Femur (tissue), 1 donor: ENCODE measurements at regions not wholly inside any gene's neighbourhood (a gene's known extent, or its start where the extent isn't known, plus 50 kb on each side); places are given as distances from the start of the nearest gene placed in this dataset.
A peak's percentile ranks its signal among the peaks of the same experiment; 100 is the strongest.
"Not testable (repeated sequence)": the region's sequence is repeated elsewhere in the genome, so short reads cannot be mapped to it uniquely, and the experiment has no call there.

Experiments used
- DNase-seq: peaks from one replicate; pipeline ENCODE4 v3.0.0-alpha.2; 2017

GRCh38 chr12:124651516-124652273 lies 84.3 kb upstream of the NCOR2 start:
- DNase-seq = peak; percentile 65

DNA sequence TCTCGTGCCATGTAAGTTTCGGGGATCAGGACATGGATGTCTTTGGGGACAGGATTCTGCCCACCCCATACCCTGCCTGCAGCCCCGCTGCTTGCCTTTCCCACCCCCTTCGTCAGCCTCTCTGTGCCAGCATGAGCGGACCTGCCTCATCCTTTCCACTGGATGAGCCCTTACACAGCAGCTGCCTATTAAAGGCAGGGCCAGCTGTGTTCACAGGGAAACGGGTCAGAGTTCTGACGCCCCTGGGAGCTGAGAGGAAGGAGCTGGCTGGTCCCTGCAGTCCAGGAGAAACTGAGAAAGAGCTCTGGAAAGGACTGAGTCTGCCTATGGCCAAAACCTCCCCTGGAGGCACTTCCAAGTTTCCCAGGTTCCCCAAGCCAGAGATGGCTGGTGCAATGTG lies 83.5 kb upstream of the NCOR2 start:
- DNase-seq = peak; percentile 74

DNA sequence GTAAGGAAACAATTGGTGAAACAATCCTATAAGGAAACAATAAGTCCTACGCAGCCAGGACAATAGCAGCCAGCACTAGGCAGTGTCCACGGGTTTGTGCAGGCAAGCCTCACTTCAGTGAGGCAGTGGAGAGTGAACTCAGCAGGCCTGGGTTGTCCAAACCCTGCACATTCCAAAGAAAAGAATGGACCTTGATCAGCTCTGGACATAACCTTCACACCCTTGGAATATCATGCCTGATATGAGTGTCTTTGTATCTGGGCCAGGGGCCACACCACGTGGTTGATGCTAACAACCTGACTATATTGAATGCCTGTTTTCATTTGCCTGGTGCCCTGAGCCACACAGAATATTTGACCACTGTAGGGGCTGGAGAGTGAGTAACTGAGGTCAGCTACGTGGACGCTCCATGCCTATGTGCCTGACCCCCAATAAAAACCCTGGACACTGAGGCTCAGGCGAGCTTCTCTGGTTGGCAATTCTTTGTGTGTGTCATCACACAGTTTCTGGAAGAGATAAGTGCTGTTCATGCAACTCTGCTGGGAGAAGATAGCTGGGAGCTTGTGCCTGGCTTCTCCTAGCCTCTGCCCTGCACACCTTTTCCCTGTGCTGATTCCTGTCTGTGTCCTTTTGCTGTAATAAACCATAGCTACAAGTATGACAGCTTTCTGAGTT lies 81.4 kb upstream of the NCOR2 start:
- DNase-seq = no peak

DNA sequence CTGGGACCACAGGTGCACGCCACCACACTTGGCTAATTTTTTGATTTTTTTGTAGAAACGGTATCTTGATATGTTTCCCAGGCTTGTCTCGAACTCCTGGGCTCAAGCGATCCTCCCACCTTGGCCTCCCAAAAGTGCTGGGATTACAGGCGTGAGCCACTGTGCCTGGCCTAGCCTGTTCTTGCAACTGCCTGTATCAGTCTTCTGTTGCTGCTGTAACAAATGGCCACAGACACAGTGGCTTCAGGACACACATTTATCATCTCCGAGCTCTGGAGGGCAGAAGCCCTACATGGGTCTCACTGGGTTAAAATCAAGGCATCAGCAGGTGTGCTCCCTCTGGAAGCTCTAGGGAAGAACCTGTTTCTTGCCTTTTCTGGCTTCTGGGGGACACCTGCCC lies 79.9 kb upstream of the NCOR2 start:
- DNase-seq = no peak

DNA sequence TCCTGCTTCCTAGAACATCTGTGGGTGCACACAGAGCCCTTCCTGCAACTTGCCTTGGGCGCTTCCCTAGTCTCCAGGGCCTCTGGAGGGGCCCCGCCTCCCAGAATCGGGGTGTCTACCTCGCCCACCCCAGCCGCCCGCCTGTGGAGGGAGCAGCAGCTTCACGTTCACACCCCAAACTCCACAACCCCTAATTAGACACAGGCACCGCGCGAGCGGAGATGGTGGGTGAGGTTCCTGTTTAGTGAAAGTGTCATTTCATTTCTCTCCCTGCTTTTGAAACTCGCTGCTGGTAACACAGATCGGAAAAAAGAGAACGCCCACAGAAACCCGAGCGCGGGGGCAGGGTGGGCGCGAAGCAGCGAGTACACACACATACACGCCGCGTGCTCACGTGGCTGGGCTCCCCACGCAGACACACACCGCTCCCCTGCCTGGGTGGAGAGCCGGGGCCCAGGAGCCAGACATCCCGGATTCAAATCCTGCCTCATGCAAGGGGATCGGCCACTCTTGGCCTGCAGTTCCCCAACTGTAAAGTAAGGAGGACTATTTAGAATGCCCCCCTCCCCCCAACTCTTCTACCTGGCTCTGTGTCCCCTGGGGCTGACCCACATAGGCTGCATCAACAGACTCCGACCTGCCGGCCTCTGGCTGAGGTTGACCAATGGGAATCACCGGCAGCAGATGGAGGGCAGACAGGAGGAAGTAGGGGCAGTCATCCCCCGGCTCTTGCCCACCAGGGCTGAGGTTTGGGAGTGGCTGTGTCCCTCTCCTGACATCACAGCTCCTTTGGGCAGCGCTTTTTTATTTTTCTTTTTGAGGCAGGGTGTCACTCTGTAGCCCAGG lies 79.2 kb upstream of the NCOR2 start:
- DNase-seq = peak; percentile 59

DNA sequence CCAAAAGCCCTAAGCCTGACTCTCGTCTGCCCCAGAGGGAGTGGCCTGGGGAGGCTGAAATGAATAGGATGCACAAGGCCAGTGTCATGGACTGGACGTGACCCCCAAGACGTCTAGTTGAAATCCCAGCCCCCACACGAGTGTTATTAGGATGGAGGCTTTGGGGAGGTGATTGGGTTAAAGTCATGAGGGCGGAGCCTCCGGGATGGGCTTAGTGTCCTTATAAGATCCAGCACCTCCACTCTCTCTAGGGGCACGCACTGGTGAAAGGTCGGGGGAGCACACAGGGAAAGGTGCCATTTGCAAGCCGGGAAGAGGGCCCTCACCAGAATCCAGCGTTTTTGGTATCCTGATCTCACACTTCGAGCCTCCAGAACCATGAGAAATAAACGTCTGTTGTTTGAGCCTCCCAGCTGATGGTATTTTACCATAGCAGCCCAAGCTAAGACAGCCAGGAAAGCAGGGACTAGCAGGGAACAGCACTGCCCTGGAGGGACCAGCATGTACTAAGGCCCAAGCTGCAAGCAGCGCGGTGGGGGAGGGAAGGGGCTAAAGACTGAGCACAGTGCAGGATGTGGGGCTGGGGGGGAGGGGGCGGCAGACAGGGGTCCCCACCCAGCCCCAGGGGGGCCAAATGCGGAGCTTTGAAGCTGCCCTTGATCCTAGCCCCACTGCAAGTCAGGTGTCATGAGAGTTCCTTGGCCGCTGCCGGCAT lies 78.3 kb upstream of the NCOR2 start:
- no peak for DNase-seq

DNA sequence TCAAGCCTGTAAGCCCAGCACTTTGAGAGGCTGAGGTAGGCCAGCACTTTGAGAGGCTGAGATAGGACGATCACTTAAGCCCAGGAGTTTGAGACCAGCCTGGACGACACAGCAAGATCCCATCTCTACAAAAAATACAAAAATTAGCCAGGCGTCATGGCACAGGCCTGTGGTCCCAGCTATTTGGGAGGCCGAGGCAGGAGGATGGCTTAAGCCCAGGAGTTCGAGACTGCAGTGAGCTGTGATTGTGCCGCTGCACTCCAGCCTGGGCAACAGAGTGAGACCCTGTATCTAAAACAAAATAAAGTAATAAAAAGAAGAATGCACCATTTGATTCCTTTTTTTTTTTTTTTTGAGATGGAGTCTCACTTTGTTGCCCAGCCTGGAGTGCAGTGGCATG lies 76.4 kb upstream of the NCOR2 start:
- DNase-seq = not testable (repeated sequence)

DNA sequence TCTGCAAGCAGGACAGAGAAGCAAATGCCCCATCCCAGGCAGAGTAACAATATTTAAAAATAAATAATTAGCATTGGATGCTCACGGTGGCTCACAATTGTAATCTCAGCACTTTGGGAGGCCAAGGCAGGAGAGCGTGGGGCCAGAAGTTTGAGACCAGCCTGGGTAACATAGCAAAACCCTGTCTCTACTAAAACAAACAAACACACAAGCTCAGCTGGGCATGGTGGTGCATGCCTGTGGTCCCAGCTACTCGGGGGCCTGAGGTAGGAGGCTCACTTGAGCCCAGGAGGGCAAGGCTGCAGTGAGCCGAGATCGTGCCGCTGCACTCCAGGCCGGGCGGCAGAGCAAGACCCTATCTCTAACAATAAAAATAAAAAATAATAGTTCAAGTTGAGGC lies 74.7 kb upstream of the NCOR2 start:
- DNase-seq = no peak

- DNase-seq = no peak
Measured at GRCh38 chr12:124641591-124641990, 74.2 kb upstream of the NCOR2 start.

DNA sequence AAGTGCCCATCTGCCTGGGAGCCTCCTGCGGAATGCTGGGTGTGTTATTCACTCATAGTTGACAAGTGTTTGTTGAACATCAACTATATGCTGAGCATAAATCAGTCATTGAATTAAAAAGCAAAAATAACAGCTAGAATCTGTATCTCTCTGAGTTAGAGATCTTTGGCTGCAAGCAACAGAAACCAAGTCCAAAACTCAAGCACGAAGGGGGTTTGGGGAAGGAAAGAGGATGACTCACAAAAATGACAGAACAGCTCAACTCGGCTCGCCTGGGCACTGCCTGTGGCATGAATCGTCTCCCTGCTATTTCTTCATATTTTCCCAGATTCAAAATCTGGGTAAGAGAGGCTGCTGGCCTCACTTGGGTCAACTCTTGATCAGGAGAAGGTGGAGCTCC lies 72.6 kb upstream of the NCOR2 start:
- no peak for DNase-seq

- DNase-seq = no peak
Measured at GRCh38 chr12:124639122-124639806, 71.9 kb upstream of the NCOR2 start.

- no peak for DNase-seq
Measured at GRCh38 chr12:124637581-124637981, 70.2 kb upstream of the NCOR2 start.

- no peak for DNase-seq
Measured at GRCh38 chr12:124637163-124637562, 69.8 kb upstream of the NCOR2 start.

DNA sequence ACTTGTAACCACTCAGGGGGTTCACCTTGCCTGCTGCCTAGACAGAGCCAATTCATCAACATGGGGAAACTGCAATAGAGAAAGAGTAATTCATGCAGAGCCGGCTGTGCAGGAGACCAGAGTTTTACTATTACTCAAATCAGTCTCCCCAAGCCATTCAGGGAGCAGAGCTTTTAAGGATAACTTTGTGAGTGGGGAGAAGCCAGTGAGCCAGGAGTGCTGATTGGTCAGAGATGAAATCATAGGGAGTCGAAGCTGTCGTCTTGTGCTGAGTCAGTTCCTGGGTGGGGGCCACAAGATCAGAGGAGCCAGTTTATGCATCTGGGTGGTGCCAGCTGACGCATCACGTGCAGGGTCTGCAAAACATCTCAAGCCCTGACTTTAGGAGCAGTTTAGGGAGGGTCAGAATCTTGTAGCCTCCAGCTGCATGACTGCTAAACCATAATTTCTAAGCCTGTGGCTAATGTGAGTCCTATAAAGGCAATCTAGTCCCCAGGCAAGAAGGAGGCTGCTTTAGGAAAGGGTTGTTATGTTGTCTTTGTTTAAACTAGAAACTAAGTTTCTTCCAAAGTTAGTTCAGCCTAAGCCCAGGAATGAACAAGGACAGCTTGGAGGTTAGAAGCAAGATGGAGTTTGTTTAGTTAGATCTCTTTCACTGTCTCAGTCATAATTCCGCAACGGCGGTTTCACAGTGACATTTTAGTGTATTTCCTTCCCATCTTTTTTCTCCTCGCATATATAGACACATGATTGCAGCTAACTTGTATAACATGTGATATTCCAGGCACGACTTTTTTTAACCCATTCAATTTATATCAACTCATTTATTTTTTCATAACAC lies 68.9 kb upstream of the NCOR2 start:
- DNase-seq = peak; percentile 60

DNA sequence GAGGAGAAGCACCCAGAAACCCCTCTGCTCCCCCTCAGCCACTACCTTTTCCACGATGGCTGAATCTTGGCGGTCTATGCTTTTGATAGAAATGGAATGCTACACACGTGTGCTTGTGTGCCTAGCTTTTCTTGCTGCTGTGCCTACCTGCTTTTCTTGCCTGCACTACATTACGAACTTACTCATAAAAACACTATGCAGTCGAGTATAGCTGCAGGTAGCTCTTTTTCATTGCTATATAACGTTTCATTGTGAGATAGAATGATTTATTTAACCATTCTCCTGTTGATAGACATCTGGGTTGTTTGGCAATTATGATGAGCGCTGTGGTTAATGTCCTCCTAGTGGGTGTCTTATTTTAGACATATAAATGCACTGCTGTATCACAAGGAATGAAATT lies 67.9 kb upstream of the NCOR2 start:
- DNase-seq = no peak

GRCh38 chr12:124633365-124634362 lies 66.3 kb upstream of the NCOR2 start:
- DNase-seq = no peak

GRCh38 chr12:124632519-124632984 lies 65.1 kb upstream of the NCOR2 start:
- no peak for DNase-seq

DNA sequence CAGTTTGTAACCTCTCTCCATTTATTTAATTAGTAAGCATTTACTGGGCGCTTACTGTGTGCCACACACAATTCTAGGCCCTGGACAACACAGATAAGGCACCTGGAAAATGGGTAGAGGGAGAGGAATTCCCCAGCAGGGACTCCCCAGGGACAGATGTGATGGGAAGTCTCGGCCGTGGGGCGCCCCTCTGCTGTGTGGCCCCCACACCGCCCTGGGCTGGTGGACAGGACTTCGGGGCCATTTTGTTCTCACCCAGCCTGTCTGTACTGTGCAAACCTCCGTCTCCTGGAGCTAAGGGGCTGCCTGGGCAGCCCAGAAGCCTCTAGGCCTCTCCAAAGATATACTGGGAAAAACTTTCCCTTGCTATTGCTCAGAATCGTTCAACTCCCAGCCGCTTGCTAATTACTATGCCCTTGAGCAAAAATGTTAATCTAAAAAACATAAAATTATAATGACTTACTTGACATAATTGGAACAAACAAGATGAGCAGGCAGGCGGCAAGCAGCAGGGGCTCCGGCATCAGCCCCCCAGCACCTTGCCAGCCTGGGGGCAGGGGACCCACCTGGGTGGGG lies 64.4 kb upstream of the NCOR2 start:
- no peak for DNase-seq

- DNase-seq = no peak
Measured at GRCh38 chr12:124630791-124631313, 63.4 kb upstream of the NCOR2 start.
